ENCODE measurements at regions not wholly inside any gene's neighbourhood (a gene's known extent, or its start where the extent isn't known, plus 50 kb on each side); places are given as distances from the start of the nearest gene placed in this dataset.

GRCh38 chr9:16203729-16204573 lies 651.1 kb downstream of the CCDC171 start:
- Mint-ChIP-seq H3K27ac (no peak overlapping the region), H3K4me1 (peaks cover 31% of the 10 kb centered on the region), H3K9me3 (no peaks in the 10 kb centered on the region), H3K4me3 (no peak overlapping the region), H3K36me3 (ENCODE audit: low read depth) (no peaks in the 10 kb centered on the region), H3K27me3 (ENCODE audit: low read depth, poor library complexity) (peaks cover 9% of the 10 kb centered on the region)
- TF ChIP-seq CTCF (IDR thresholded peaks at IDR 0.05): no peak
- DNase-seq: no peak

- Mint-ChIP-seq H3K4me1 (peaks cover 31% of the 10 kb centered on the region), H3K27ac (no peak overlapping the region), H3K9me3 (peaks cover 4% of the 10 kb centered on the region), H3K27me3 (ENCODE audit: low read depth, poor library complexity) (peaks cover 6% of the 10 kb centered on the region), H3K36me3 (ENCODE audit: low read depth) (peaks cover 5% of the 10 kb centered on the region), H3K4me3 (no peak overlapping the region)
- TF ChIP-seq CTCF (IDR thresholded peaks at IDR 0.05): no peak
- DNase-seq: no peak
Measured at GRCh38 chr9:16205455-16205854, 652.6 kb downstream of the CCDC171 start.

DNA sequence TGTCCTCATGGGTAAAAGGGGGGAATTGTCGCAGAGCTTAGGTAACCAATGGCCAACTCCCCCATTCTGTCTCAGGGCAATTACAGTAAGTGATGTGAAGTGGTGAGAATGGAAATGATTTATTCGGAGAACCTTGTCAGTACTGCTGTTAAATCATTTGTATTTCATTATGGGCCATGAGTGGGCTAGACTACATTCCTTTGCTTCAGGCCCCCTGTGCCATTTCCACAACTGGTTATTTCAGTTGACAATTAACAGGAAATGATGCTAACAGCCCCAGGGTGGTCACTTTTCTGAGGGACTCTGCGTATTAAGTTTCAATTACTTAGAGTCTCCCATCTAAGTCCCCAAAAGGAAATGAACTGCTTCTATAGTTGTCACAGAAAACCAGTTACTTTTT lies 653.7 kb downstream of the CCDC171 start:
- H3K4me1 Mint-ChIP-seq: peaks cover 31% of the 10 kb centered on the region
- no peak overlapping the region for H3K27ac Mint-ChIP-seq
- H3K36me3 Mint-ChIP-seq (ENCODE audit: low read depth): peaks cover 5% of the 10 kb centered on the region

GRCh38 chr9:16207161-16207560 lies 654.3 kb downstream of the CCDC171 start:
- Mint-ChIP-seq H3K4me1 (peaks cover 31% of the 10 kb centered on the region), H3K36me3 (ENCODE audit: low read depth) (peaks cover 5% of the 10 kb centered on the region), H3K4me3 (no peak overlapping the region), H3K27ac (no peak overlapping the region), H3K27me3 (ENCODE audit: low read depth, poor library complexity) (peaks cover 6% of the 10 kb centered on the region), H3K9me3 (peaks cover 12% of the 10 kb centered on the region)
- DNase-seq: peak; percentile 45
- no peak for TF ChIP-seq CTCF (IDR thresholded peaks at IDR 0.05)

More for the DNA sequence above, 653.7 kb downstream of the CCDC171 start:
- Mint-ChIP-seq H3K4me3 (no peak overlapping the region), H3K9me3 (peaks cover 12% of the 10 kb centered on the region), H3K27me3 (ENCODE audit: low read depth, poor library complexity) (peaks cover 6% of the 10 kb centered on the region)
- DNase-seq: no peak
- no peak for TF ChIP-seq CTCF (IDR thresholded peaks at IDR 0.05)

GRCh38 chr9:16210440-16210839 lies 657.6 kb downstream of the CCDC171 start:
- TF ChIP-seq CTCF (IDR thresholded peaks at IDR 0.05): no peak
- peaks cover 35% of the 10 kb centered on the region for H3K4me1 Mint-ChIP-seq
- H3K27ac Mint-ChIP-seq: no peak overlapping the region
- H3K36me3 Mint-ChIP-seq (ENCODE audit: low read depth): peaks cover 5% of the 10 kb centered on the region
- H3K27me3 Mint-ChIP-seq (ENCODE audit: low read depth, poor library complexity): peaks cover 6% of the 10 kb centered on the region
- H3K9me3 Mint-ChIP-seq: peaks cover 12% of the 10 kb centered on the region
- H3K4me3 Mint-ChIP-seq: no peak overlapping the region
- no peak for DNase-seq

DNA sequence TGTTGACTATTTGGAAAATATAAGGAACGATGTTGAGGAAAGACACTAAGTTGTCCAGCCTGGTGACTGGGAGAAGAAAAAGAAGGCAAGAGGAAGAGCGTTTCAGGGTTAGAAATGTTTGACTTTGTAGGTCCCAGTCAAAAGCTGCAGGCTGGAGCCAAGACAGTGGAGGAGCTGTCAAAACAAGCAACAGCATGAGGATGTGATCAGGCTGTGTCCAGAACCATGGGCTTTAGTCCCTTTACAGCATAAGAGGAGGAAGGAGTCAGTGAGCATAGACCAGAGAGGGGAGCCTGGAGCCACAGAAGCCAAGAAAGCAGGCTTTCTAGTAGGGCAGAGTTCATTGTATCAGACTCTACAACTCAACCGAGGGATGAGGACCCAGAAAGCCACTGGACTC lies 658.5 kb downstream of the BNC2 start:
- DNase-seq: no peak
- Mint-ChIP-seq H3K4me1 (peaks cover 32% of the 10 kb centered on the region), H3K27me3 (ENCODE audit: low read depth, poor library complexity) (peaks cover 6% of the 10 kb centered on the region), H3K9me3 (peaks cover 12% of the 10 kb centered on the region), H3K27ac (no peak overlapping the region), H3K36me3 (ENCODE audit: low read depth) (peaks cover 5% of the 10 kb centered on the region), H3K4me3 (no peak overlapping the region)
- no peak for TF ChIP-seq CTCF (IDR thresholded peaks at IDR 0.05)

Data from nephron progenitor cell (in vitro differentiated cells).